ENCODE measurements at regions not wholly inside any gene's neighbourhood (a gene's known extent, or its start where the extent isn't known, plus 50 kb on each side); places are given as distances from the start of the nearest gene placed in this dataset.

DNA sequence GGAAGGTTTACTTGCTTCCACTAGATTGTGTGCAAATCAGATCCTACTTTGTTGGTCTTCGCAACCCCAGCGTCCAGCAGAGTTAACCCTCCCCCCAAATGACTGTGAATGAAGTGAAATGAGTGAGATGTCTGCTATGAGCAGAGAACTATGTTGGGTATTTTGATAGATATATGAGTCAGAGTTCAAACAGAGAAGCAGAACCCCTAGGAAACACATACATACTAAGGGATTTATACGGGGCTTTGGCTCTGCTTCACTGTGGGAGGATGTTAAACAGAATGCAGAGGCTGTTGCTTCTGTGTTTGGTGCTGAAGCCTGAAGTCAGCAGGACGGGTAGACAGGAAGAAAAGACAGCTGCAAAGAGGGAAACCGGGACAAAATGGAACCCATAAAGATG, 197.0 kb downstream of the MZT1 start:
- DNase-seq (no peak), ATAC-seq (no peak)
- Mint-ChIP-seq H3K9me3 (no peaks in the 10 kb centered on the region), H3K4me1 (ENCODE audit: low read depth) (no peaks in the 10 kb centered on the region), H3K4me3 (no peak overlapping the region), H3K36me3 (ENCODE audit: insufficient read depth) (no peaks in the 10 kb centered on the region), H3K27me3 (ENCODE audit: low read depth) (no peaks in the 10 kb centered on the region)

DNA sequence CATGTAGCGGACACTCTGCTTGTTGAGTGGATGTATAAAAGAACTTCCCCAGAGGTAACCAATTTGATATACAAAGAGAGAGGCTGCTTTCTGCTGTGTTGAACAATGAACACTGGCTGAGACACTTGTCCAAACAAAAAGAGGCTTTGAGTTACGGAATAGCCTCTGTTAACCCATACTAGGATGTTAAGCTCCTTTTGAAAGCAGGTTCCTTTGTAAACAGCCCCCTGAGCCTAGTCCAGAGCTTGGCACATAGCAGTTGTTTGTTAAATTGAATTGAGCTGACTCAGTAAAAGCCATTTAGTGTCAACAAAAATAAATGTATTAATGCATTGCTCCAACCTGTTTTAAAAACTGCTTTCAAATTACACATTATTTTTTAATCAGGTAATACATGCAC, 200.1 kb downstream of the MZT1 start:
- Mint-ChIP-seq H3K4me3 (no peak overlapping the region), H3K27me3 (ENCODE audit: low read depth) (no peaks in the 10 kb centered on the region), H3K36me3 (ENCODE audit: insufficient read depth) (no peaks in the 10 kb centered on the region), H3K9me3 (peaks cover 3% of the 10 kb centered on the region), H3K4me1 (ENCODE audit: low read depth) (no peaks in the 10 kb centered on the region)
- DNase-seq: no peak
- no peak for ATAC-seq

DNA sequence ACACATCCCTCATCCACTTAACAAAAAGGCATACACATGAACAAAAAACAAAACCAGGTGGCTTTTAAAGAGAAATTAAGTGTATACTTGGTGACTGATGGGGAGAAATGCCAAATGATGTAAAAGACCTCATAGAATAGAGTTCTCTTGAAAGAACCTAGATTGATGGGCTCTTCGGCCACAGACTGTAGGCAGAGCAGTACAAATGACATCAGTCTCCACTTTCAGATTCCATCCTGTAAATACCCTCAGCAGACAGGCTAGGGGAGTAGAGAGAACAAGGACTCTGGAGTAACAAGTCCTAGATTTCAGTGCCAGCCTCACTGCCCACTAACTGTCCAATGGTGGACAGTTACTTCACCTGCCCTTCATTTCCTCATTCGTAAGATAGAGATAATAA, 203.8 kb downstream of the MZT1 start:
- ATAC-seq (no peak), DNase-seq (no peak)
- peaks cover 3% of the 10 kb centered on the region for H3K9me3 Mint-ChIP-seq
- H3K4me1 Mint-ChIP-seq (ENCODE audit: low read depth): no peaks in the 10 kb centered on the region
- no peak overlapping the region for H3K4me3 Mint-ChIP-seq
- no peaks in the 10 kb centered on the region for H3K36me3 Mint-ChIP-seq (ENCODE audit: insufficient read depth)
- no peaks in the 10 kb centered on the region for H3K27me3 Mint-ChIP-seq (ENCODE audit: low read depth)

DNA sequence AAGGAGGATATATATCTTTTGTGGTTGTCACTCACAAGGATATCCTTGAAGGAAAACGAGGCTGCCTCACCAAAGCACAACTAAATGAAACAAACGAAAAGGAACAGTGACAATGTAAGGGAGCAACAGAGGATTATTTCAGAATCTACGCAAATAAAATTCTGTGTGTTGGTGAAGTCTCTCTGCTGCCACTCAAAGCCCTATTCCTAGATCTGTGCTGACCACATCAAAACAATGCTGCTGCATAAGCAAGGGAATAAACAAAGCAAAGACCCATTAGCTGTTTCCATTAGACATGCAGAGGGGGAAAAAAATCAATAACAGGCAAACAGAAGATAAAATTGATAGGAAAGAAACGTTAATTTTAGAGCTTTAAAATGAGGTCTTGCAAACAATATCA, 204.4 kb downstream of the MZT1 start:
- ATAC-seq (no peak), DNase-seq (no peak)
- Mint-ChIP-seq H3K36me3 (ENCODE audit: insufficient read depth) (no peaks in the 10 kb centered on the region), H3K9me3 (peaks cover 3% of the 10 kb centered on the region), H3K27me3 (ENCODE audit: low read depth) (no peaks in the 10 kb centered on the region), H3K4me3 (no peak overlapping the region), H3K4me1 (ENCODE audit: low read depth) (no peaks in the 10 kb centered on the region)

DNA sequence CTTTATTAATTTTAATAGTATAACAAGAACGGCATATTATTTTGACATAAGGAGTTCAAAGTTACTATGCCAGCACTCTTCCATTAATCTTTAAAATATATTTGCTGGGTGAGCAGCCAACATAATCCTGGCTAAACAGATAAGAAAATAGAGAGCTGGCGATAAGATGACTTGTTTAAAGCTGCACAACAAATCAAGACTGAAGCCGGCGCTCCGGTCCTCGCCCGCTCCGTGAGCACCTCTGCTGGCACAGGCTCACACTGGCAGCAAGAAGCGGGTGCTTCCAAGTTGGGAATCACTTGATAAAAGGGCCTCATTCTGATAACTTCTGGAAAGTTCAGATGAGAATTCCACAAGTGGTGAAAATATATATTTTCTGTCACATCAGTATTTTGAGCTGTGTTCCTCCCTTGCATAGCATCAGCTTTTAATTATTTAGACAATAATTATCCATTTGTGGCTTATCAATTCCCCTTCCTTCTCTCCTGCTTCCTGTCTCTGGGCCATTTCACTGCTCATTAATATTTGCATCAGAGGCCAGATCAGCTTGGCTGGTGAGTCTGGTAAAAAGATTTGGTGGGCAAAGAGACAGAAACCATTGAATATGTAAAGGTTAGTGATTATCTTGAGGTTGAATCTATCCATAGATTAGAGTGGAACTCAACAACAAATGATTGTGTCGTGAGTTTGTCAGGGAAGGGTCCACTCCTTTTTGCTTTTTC, 205.3 kb downstream of the MZT1 start:
- Mint-ChIP-seq H3K27me3 (ENCODE audit: low read depth) (no peaks in the 10 kb centered on the region), H3K36me3 (ENCODE audit: insufficient read depth) (no peaks in the 10 kb centered on the region), H3K4me1 (ENCODE audit: low read depth) (no peaks in the 10 kb centered on the region), H3K9me3 (peaks cover 3% of the 10 kb centered on the region), H3K4me3 (no peak overlapping the region)
- DNase-seq (no peak), ATAC-seq (no peak)

DNA sequence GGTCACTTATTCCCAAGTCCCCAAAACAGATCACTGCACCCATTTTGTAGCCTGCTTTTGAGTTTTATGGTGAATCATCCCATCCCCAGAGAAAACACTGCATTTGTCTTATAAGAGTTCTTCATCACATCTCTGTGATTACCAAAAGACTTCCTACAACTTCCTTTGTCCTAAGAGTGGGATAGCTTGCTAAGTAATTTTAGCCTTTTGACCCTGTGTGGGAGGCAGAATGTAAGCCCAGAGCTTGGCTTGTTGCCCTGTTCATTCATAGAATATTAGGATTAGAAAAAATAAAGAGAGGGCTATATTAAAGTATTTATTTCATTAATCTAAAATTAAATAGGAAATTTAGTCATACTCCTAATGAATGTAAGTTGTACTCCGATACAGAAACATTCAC, 213.3 kb downstream of the MZT1 start:
- H3K36me3 Mint-ChIP-seq (ENCODE audit: insufficient read depth): no peaks in the 10 kb centered on the region
- H3K4me3 Mint-ChIP-seq: no peak overlapping the region
- H3K4me1 Mint-ChIP-seq (ENCODE audit: low read depth): no peaks in the 10 kb centered on the region
- no peaks in the 10 kb centered on the region for H3K9me3 Mint-ChIP-seq
- ATAC-seq (no peak), DNase-seq (no peak)
- H3K27me3 Mint-ChIP-seq (ENCODE audit: low read depth): no peaks in the 10 kb centered on the region

DNA sequence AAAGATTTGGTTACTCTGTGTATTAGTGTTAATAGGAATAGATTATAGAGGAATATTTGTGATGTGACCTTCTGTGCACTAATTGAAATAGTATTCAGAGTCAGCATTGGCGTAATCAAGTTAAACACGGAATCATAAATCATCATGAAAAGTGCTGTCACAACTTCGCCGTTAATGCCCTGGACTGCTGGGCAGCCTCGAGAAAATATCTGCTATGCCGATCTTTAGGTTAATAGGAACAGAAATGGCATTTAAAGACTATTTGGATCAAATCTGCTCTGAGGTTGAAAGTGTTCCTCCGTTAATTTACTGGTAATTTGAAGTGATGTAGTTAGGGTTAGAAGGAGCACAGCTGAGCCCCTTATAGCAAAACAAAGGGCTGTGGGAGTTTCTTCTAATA, 219.0 kb downstream of the MZT1 start:
- Mint-ChIP-seq H3K36me3 (ENCODE audit: insufficient read depth) (no peaks in the 10 kb centered on the region), H3K4me3 (no peak overlapping the region), H3K27me3 (ENCODE audit: low read depth) (no peaks in the 10 kb centered on the region), H3K4me1 (ENCODE audit: low read depth) (no peaks in the 10 kb centered on the region), H3K9me3 (no peaks in the 10 kb centered on the region)
- no peak for DNase-seq
- ATAC-seq: no peak

DNA sequence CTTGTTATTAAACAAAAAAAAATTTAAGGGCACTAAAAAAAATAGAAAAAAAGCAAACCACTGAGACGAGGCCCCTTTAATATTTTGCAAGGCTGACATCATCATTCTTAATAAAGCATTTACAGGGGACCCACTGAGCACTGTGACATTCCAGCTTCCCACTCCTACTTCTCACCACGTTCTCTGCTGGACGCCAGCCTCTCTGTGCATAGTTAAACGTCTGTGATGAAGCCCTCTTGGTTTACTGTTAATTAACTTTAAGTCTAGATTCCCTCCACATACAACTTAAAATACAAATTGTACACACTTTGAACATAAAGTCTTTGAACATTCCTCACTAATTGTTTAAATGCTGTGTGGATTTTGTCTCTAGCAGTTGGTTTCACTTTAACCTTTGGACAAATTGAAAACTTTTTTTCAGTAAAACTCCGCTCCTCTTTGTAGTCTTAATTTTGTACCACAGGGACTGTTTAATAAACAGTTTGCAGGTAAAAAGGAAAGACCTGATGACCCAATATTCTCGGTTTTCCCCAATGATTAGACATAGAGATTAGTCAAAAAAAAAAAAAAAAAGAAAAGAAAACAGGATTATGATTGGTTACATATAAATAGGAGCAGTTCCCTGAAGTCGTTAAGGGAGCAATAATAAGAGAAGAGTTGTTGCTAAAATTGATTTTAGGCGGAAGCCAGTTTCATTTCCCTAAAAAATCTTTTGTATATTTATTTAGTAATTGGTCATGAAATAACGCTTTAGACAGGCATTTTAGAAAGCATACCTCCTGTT, 219.8 kb downstream of the MZT1 start:
- no peak for DNase-seq
- no peaks in the 10 kb centered on the region for H3K9me3 Mint-ChIP-seq
- H3K27me3 Mint-ChIP-seq (ENCODE audit: low read depth): no peaks in the 10 kb centered on the region
- no peaks in the 10 kb centered on the region for H3K36me3 Mint-ChIP-seq (ENCODE audit: insufficient read depth)
- ATAC-seq: no peak
- no peaks in the 10 kb centered on the region for H3K4me1 Mint-ChIP-seq (ENCODE audit: low read depth)
- H3K4me3 Mint-ChIP-seq: no peak overlapping the region

DNA sequence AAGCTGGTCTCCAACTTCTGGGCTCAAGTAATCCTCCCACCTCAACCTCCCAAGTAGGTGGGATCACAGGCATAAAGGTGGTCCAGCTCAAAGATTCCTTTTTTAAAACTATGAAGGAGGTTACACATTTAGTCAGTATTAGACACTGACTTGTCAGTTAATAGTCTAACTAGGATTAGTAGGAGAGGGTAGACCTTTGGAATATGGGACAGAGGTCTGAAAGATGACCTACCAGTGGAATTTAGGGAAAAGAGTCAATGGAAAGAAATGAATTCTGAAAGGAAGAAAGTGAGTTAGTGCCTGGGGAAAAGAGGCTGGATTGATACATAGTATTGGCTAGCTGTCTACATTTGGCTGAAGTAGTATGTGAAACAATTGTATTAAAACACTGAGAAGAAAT, 220.7 kb downstream of the MZT1 start:
- Mint-ChIP-seq H3K36me3 (ENCODE audit: insufficient read depth) (no peaks in the 10 kb centered on the region), H3K27me3 (ENCODE audit: low read depth) (no peaks in the 10 kb centered on the region), H3K4me3 (no peak overlapping the region), H3K9me3 (no peaks in the 10 kb centered on the region), H3K4me1 (ENCODE audit: low read depth) (no peaks in the 10 kb centered on the region)
- ATAC-seq (no peak), DNase-seq (no peak)

DNA sequence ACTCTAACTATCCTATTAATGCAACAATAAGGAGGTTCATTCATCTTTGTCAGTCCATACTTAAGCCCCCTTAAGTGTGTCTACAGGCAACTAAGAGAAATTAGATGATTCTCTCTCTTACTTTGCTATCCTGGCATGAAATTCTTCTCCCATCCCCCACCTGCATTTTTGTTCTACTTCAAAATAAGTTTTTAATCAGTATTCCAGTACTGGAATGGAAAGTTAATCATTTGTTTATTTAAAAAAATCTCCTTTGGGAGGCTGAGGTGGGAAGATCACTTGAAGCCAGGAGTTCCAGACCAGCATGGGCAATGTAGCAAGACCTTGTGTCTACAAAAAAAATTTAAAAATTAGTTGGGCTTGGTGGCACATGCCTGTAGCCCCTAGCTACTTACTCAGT, 222.1 kb downstream of the MZT1 start:
- Mint-ChIP-seq H3K4me1 (ENCODE audit: low read depth) (no peaks in the 10 kb centered on the region), H3K27me3 (ENCODE audit: low read depth) (no peaks in the 10 kb centered on the region), H3K4me3 (no peak overlapping the region), H3K36me3 (ENCODE audit: insufficient read depth) (no peaks in the 10 kb centered on the region), H3K9me3 (no peaks in the 10 kb centered on the region)
- DNase-seq (no peak), ATAC-seq (no peak)

DNA sequence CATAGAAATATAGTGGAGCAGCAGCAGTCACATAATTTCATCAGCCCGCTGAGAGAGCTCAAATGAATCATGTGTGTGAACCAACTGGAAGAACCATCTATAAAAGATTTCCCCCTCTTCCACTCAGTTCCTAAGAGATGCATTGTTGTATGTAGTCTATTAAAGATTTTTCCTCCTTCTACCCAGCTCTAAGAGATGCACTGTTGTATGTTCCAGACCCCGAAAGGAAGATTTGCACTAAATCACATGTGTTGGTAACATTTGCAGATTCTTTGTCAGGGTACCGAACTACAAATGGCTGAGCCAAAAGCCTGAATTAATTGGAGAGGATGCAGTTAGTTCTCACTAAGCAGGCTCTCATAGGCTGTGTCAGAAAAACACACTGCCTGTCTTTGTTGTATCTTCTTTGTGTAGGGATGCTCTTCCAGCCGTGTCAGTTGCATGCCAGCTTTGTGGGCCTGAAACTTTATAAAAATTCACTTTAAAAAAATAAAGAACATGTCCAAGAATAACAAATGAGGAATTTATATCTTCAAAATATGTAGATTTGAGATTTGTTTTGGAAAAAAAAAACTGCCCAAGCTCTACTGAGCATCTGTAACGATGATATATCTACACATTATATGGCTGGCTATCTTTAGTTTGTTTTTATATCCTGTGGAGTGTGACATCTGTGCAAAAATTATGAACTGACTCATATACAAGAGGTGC, 223.1 kb downstream of the MZT1 start:
- H3K4me3 Mint-ChIP-seq: no peak overlapping the region
- DNase-seq: no peak
- no peak for ATAC-seq
- H3K9me3 Mint-ChIP-seq: no peaks in the 10 kb centered on the region
- no peaks in the 10 kb centered on the region for H3K27me3 Mint-ChIP-seq (ENCODE audit: low read depth)
- no peaks in the 10 kb centered on the region for H3K4me1 Mint-ChIP-seq (ENCODE audit: low read depth)
- no peaks in the 10 kb centered on the region for H3K36me3 Mint-ChIP-seq (ENCODE audit: insufficient read depth)

DNA sequence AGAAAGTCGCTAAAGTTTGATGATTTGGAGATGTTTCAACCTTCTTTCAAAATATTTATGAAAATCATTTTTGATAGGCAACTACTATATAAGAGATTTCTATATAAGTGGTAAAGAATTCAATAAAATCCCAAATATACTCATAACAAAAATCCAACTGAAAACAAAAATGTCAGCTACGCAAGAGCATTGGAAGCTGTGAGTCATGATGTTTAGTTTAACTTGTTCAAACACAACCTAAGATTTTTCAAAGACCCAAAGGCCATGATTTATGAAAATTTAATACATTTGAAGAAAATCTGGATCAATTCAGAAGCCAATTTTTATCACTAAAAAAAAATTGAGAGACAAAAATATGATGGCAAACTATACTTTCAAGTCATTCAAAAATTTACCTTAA, 226.6 kb downstream of the MZT1 start:
- no peak overlapping the region for H3K4me3 Mint-ChIP-seq
- no peaks in the 10 kb centered on the region for H3K4me1 Mint-ChIP-seq (ENCODE audit: low read depth)
- H3K9me3 Mint-ChIP-seq: no peaks in the 10 kb centered on the region
- H3K27me3 Mint-ChIP-seq (ENCODE audit: low read depth): no peaks in the 10 kb centered on the region
- ATAC-seq: no peak
- H3K36me3 Mint-ChIP-seq (ENCODE audit: insufficient read depth): no peaks in the 10 kb centered on the region
- no peak for DNase-seq

DNA sequence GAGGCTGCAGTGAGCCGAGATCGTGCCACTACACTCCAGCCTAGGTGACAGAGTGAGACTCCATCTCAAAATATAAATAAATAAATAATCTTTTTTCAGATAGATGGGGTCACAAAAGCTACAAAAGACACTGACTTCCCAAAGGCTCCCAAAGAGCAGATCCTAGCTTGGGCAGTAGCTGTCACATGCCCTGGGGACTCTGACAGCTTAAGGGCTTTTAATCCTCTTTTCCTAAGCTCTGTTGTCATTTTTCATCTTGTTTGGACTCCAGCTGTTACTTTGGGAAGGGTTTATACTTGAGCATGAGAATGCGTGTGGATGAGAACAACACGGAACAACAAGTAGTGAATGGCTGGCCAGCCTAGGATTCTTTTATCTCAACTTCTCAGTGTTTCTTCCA, 231.7 kb downstream of the MZT1 start:
- Mint-ChIP-seq H3K9me3 (peaks cover 3% of the 10 kb centered on the region), H3K4me1 (ENCODE audit: low read depth) (no peaks in the 10 kb centered on the region)

DNA sequence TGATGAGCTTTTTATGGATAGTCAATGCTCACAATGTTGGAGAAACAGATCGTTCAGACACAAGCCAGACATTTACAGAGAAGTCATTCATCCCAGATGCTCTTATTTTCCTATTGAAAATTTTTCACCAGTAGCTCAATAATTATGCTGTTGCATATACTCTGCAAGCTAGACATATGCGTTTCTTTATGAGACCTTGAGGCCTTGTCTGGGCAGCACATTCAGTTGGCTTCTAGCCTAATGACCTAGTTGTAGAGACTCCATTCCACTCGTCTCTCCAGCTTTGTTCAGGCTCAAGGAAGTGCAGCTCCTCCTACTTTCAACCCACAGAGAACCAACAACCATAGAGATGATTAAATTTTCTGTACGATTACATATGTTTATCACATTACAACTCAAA, 237.7 kb downstream of the MZT1 start:
- no peak overlapping the region for H3K4me3 Mint-ChIP-seq
- ATAC-seq: no peak
- no peak for DNase-seq
- no peaks in the 10 kb centered on the region for H3K36me3 Mint-ChIP-seq (ENCODE audit: insufficient read depth)
- H3K9me3 Mint-ChIP-seq: peaks cover 8% of the 10 kb centered on the region
- H3K4me1 Mint-ChIP-seq (ENCODE audit: low read depth): no peaks in the 10 kb centered on the region
- no peaks in the 10 kb centered on the region for H3K27me3 Mint-ChIP-seq (ENCODE audit: low read depth)

More for the DNA sequence above, 231.7 kb downstream of the MZT1 start:
- H3K27me3 Mint-ChIP-seq (ENCODE audit: low read depth): no peaks in the 10 kb centered on the region
- ATAC-seq (no peak), DNase-seq (no peak)
- no peaks in the 10 kb centered on the region for H3K36me3 Mint-ChIP-seq (ENCODE audit: insufficient read depth)
- no peak overlapping the region for H3K4me3 Mint-ChIP-seq

DNA sequence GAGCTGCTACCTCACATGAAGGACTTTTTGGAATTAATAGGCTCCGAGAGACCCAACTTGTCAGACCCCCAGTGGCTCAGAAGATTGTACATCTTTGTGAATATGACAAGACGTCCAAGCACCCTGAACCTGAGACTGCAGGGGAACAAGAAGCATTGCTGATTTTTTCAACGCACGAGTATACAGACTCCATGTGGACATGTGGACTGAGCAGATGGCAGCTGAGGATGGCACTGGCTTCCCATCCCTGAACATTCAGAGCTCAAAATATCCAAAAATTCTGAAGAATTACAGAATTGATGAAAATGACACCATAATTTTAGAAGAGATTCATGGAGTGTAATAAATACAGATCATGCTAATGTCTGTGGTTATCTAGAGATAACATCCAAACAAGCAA, 254.1 kb downstream of the MZT1 start:
- no peak for DNase-seq
- Mint-ChIP-seq H3K36me3 (ENCODE audit: insufficient read depth) (no peaks in the 10 kb centered on the region), H3K4me3 (no peak overlapping the region), H3K27me3 (ENCODE audit: low read depth) (no peaks in the 10 kb centered on the region), H3K9me3 (peaks cover 6% of the 10 kb centered on the region), H3K4me1 (ENCODE audit: low read depth) (no peaks in the 10 kb centered on the region)
- no peak for ATAC-seq

Data from activated T-cell treated with anti-CD3 and anti-CD28 coated beads, Interleukin-2, amount 50 U/mL, for 4 hours (primary cell).